ENCODE measurements at regions not wholly inside any gene's neighbourhood (a gene's known extent, or its start where the extent isn't known, plus 50 kb on each side); places are given as distances from the start of the nearest gene placed in this dataset.

- no peak overlapping the region for H2AFZ ChIP-seq (ENCODE audit: low read depth, low read length)
- no peaks in the 10 kb centered on the region for H3K27me3 ChIP-seq (ENCODE audit: insufficient read depth, low read depth, low read length)
- no peak overlapping the region for H3K4me3 ChIP-seq (ENCODE audit: low read length)
- H3K36me3 ChIP-seq (ENCODE audit: insufficient read depth, low read length) = no peaks in the 10 kb centered on the region
- H3K79me2 ChIP-seq (replicated peaks; ENCODE audit: insufficient read depth, low read length) = no peaks in the 10 kb centered on the region
- H3K27ac ChIP-seq (ENCODE audit: low read length) = no peak overlapping the region
- H3F3A ChIP-seq (ENCODE audit: insufficient read depth, low read length, poor library complexity, severe bottlenecking) = no peaks in the 10 kb centered on the region
- H3K4me2 ChIP-seq (ENCODE audit: low read length) = no peak overlapping the region
- no peaks in the 10 kb centered on the region for H4K20me1 ChIP-seq (ENCODE audit: insufficient read depth)
- no peaks in the 10 kb centered on the region for H3K9me2 ChIP-seq (ENCODE audit: insufficient read depth, low read length)
- TF ChIP-seq MXI1 (conservative IDR thresholded peaks at IDR 0.05; ENCODE audit: poor library complexity, severe bottlenecking) (no peak), EP300 (conservative IDR thresholded peaks at IDR 0.05; ENCODE audit: poor library complexity, severe bottlenecking) (no peak), POLR2AphosphoS5 (IDR thresholded peaks at IDR 0.05) (no peak)
- no peak overlapping the region for H3K9ac ChIP-seq (ENCODE audit: low read length)
- no peaks in the 10 kb centered on the region for H3K9me3 ChIP-seq (ENCODE audit: low read length)
These were observed 55.7 kb upstream of the PDE1A start for GRCh38 chr2:182482511-182482910.

- Histone ChIP-seq H3K9me2 (ENCODE audit: insufficient read depth, low read length) (no peaks in the 10 kb centered on the region), H4K20me1 (ENCODE audit: insufficient read depth) (no peaks in the 10 kb centered on the region), H3K4me2 (ENCODE audit: low read length) (no peak overlapping the region), H3K9ac (ENCODE audit: low read length) (no peak overlapping the region), H2AFZ (ENCODE audit: low read depth, low read length) (no peak overlapping the region), H3K4me3 (ENCODE audit: low read length) (no peak overlapping the region), H3K27me3 (ENCODE audit: insufficient read depth, low read depth, low read length) (no peaks in the 10 kb centered on the region), H3K9me3 (ENCODE audit: low read length) (no peaks in the 10 kb centered on the region), H3K36me3 (ENCODE audit: insufficient read depth, low read length) (no peaks in the 10 kb centered on the region), H3K27ac (ENCODE audit: low read length) (no peak overlapping the region), H3K79me2 (replicated peaks; ENCODE audit: insufficient read depth, low read length) (no peaks in the 10 kb centered on the region), H3F3A (ENCODE audit: insufficient read depth, low read length, poor library complexity, severe bottlenecking) (no peaks in the 10 kb centered on the region)
- TF ChIP-seq RAD21 (conservative IDR thresholded peaks at IDR 0.05) (no peak), MXI1 (conservative IDR thresholded peaks at IDR 0.05; ENCODE audit: poor library complexity, severe bottlenecking) (no peak), REST (IDR thresholded peaks at IDR 0.05; ENCODE audit: borderline replicate concordance) (no peak), CTCF (IDR thresholded peaks at IDR 0.05; ENCODE audit: poor library complexity, severe bottlenecking) (no peak), TAF1 (IDR thresholded peaks at IDR 0.05; ENCODE audit: low read depth) (no peak), EZH2 (IDR thresholded peaks at IDR 0.05; ENCODE audit: borderline replicate concordance, insufficient read depth, low read length, poor library complexity, severe bottlenecking) (no peak), SMC3 (conservative IDR thresholded peaks at IDR 0.05; ENCODE audit: poor library complexity) (no peak)
These were observed 69.8 kb upstream of the PDE1A start for GRCh38 chr2:182496596-182496995.

All from neural cell (in vitro differentiated cells).